ENCODE measurements at regions not wholly inside any gene's neighbourhood (a gene's known extent, or its start where the extent isn't known, plus 50 kb on each side); places are given as distances from the start of the nearest gene placed in this dataset.
"Not testable (repeated sequence)": the region's sequence is repeated elsewhere in the genome, so short reads cannot be mapped to it uniquely, and the experiment has no call there.

DNA sequence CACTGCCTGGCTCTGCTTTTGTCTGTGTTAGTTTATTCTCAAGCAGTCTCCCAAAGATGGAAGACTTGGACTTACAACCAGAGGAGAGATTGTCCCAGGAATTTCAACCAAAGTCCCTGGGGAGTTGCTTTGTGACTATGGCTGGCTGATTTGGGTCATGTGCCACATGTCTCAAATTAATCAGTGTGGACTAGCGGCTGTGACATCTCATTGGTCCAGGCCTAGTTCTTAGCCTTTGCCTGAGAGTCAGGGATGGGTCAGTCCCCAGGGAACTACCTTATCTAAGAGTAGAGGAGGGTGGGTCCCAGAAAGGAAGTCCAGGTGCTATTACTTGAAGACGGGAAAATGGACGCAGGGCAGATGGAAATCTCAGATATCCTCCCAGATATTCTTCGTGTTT is 217.1 kb downstream of the ACKR3 start:
- Histone ChIP-seq H3K36me3 (replicated peaks) (no peaks in the 10 kb centered on the region), H3K9me3 (no peaks in the 10 kb centered on the region), H3K27me3 (ENCODE audit: low read depth) (no peaks in the 10 kb centered on the region), H3K4me3 (no peak overlapping the region), H3K4me1 (no peaks in the 10 kb centered on the region)
- in situ Hi-C loops (cut with MboI; ENCODE audit: low sequenced_read_pairs), result no loop called here
- DNase-seq (ENCODE audit: low spot score in 2 of 2), result no peak

DNA sequence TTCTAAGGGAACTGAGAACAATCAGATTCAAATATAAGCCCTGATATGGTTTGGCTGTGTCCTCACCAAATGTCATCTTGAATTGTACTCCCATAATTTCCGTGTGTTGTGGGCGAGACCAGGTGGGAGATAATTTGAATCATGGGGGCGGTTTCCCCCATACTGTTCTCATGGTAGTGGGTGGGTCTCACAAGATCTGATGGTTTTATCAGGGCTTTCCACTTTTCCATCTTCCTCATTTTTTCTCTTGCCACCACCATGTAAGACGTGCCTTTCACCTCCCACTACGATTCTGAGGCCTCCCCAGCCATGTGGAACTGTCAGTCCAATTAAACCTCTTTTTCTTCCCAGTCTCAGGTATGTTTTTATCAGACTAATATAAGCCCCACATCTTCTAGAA is 217.8 kb downstream of the ACKR3 start:
- H3K4me3 ChIP-seq; H3K4me1 ChIP-seq; H3K27me3 ChIP-seq (ENCODE audit: low read depth); H3K36me3 ChIP-seq (replicated peaks); DNase-seq (ENCODE audit: low spot score in 2 of 2); H3K9me3 ChIP-seq; in situ Hi-C loops (cut with MboI; ENCODE audit: low sequenced_read_pairs): not testable (repeated sequence)

DNA sequence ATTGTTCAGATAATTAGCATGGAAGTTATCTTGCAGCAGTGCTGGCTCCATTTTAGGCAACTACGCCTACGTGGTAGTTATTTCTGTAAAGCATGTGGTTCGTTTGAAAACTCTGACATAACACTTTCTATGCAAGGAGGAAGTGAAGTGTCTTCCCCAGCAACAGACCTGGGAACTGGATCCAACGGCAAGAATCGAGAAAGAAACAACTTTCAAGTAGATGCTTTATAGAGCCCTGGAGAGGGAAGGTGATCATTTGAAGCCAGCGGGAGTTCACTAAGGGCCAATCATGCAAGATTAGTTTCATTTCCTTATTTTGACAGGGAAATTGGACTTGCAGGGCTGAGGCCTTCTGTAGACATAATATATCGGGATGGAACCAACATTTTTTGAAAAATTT is 218.3 kb downstream of the ACKR3 start:
- H3K4me1 ChIP-seq, result no peaks in the 10 kb centered on the region
- H3K27me3 ChIP-seq (ENCODE audit: low read depth), result no peaks in the 10 kb centered on the region
- H3K36me3 ChIP-seq (replicated peaks), result no peaks in the 10 kb centered on the region
- H3K9me3 ChIP-seq, result no peaks in the 10 kb centered on the region
- H3K4me3 ChIP-seq, result no peak overlapping the region
- no peak for DNase-seq (ENCODE audit: low spot score in 2 of 2)
- in situ Hi-C loops (cut with MboI; ENCODE audit: low sequenced_read_pairs), result no loop called here

DNA sequence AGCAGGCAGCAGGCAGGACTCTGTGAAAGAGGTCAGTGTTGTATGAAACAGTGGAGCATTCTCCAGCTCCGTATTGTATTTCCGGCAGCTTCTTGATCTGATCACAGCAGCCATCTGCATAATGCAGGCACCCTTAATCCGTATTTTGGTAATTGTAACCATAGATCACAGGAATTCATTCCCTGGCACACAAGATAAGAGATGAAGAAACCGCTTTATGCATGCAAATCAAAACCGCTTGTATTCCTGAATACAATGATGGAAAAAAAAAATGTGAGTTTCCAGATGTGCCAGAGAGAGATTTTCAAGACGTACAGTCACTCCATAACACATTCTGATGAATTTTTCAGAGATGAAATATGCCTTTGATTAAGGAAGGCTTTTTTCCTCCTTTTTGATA is 221.3 kb downstream of the ACKR3 start:
- H3K27me3 ChIP-seq (ENCODE audit: low read depth), result no peaks in the 10 kb centered on the region
- in situ Hi-C loops (cut with MboI; ENCODE audit: low sequenced_read_pairs), result no loop called here
- no peak for DNase-seq (ENCODE audit: low spot score in 2 of 2)

DNA sequence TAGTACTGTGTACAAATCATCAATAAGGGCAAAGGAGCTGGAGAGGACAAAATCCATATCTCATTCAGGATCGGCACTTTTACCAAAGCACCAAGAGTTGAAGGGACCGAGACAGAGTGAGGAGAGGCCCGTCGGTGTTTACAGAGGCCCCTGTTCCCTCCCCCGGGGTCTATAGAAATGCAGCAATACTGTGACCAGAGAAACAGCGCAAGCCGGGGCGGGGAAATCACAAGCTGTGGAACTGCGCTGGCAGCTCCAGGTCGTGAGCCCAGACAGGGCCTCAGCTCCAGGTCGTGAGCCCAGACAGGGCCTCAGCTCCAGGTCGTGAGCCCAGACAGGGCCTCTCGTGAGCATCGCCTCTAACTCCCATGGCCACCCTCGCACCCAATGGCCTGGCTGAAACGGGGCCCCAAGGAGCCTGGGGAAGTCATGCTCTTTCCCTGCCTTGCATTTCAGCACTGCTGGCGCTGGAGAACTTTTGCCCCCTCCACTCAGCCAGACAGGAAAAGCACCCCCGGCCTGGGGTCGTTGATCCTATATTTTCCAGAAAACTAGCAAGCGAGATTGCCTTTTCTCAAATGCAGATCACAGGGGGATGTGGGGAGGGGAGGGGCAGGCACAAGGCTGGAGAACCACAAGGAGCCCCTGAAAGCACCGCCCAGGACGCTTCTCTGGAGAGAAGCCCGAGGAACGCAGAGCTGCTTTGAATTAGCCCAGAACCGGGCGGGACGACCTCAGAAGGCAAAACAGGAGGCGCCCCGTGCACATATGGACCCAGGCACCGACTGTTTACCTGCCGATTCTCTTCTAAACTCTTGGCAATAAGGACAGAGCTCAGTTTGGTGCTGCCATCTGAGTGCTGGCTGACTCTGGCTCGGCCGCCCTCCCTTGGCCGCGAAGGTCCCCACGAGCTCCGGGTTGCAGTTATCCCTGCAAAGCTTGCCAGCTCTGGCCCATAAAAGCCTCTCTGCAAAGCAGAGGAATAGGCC is 223.7 kb downstream of the ACKR3 start:
- Histone ChIP-seq H3K4me1 (no peaks in the 10 kb centered on the region), H3K9me3 (no peaks in the 10 kb centered on the region), H3K36me3 (replicated peaks) (no peaks in the 10 kb centered on the region), H3K4me3 (no peak overlapping the region), H3K27me3 (ENCODE audit: low read depth) (no peaks in the 10 kb centered on the region)
- in situ Hi-C loops (cut with MboI; ENCODE audit: low sequenced_read_pairs), result no loop called here
- no peak for DNase-seq (ENCODE audit: low spot score in 2 of 2)

More for the DNA sequence above, 221.3 kb downstream of the ACKR3 start:
- H3K36me3 ChIP-seq (replicated peaks), result no peaks in the 10 kb centered on the region
- H3K9me3 ChIP-seq, result no peaks in the 10 kb centered on the region
- no peaks in the 10 kb centered on the region for H3K4me1 ChIP-seq
- H3K4me3 ChIP-seq, result no peak overlapping the region

DNA sequence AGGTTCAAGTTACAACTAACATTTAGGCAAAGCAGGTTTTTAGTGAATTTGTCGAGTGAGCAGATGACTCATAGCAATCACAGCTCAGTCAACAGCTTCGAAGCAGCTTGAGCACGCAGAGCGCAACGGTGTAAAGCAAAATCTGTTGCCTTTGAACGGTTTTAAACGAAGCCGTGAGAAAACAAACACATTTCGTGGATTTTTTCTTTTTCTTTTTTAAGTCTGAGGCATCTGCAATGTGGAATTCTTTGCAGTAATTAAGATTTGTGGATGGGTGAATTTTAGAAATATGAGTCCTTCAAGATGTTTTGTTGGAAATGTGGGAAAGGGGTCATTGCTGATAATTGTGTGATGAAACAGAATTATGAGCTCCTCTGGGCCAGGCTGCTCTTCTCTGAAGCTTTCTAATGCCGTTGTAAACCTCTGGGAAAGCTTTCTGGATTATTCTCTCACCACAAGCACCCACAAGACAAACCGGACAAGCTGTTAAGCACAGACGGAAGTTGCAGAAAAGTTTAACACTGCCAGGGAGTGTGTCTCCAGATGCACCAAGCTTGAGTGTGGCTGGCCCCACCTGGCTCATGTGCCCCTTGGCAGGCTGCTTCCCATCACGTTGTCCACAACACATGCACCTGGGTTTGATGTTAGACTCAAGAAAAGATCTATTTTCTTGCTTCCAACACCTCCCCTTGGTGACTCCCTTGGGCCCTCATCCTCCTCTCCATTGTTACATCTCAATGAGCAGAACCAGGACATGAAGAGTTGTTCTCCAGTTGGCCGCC is 224.7 kb downstream of the ACKR3 start:
- in situ Hi-C loops (cut with MboI; ENCODE audit: low sequenced_read_pairs), result no loop called here
- no peaks in the 10 kb centered on the region for H3K27me3 ChIP-seq (ENCODE audit: low read depth)
- no peaks in the 10 kb centered on the region for H3K4me1 ChIP-seq
- H3K36me3 ChIP-seq (replicated peaks), result no peaks in the 10 kb centered on the region
- no peak overlapping the region for H3K4me3 ChIP-seq
- no peak for DNase-seq (ENCODE audit: low spot score in 2 of 2)
- no peaks in the 10 kb centered on the region for H3K9me3 ChIP-seq

DNA sequence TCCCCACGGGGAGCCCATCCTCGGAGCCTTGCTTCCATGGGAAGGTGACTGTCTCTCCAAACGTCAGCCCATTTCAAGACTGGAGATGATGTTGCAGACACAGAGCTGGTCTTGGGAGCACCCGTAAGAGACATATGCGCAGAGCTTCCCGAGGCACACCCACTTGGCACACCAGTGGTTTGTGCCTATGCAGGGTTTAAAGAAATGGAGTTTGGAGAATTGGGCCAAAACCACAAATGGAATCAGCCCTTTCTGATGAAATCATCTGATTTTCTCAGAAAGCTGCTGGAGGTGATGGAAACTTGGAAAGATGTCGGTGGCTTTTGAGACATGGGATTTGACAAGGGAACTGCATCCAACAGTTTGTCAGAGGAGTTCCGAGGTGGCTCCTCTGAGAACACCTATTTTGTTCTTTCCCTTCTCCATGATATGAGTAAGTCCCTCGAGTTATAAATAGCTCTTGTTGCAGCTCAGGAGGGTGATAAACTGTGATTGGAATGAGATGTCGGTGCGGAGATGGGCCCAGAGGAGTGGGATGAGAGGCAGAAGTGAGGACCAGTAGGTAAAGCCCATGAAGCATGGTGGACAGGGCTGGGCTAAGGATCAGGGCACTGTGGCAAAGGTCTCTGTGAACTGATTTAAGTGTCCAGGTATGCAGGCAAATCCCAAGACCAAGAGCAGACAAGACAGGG is 225.7 kb downstream of the ACKR3 start:
- Histone ChIP-seq H3K36me3 (replicated peaks) (no peaks in the 10 kb centered on the region), H3K9me3 (no peaks in the 10 kb centered on the region), H3K4me3 (no peak overlapping the region), H3K4me1 (no peaks in the 10 kb centered on the region), H3K27me3 (ENCODE audit: low read depth) (no peaks in the 10 kb centered on the region)
- in situ Hi-C loops (cut with MboI; ENCODE audit: low sequenced_read_pairs), result no loop called here
- DNase-seq (ENCODE audit: low spot score in 2 of 2), result no peak

DNA sequence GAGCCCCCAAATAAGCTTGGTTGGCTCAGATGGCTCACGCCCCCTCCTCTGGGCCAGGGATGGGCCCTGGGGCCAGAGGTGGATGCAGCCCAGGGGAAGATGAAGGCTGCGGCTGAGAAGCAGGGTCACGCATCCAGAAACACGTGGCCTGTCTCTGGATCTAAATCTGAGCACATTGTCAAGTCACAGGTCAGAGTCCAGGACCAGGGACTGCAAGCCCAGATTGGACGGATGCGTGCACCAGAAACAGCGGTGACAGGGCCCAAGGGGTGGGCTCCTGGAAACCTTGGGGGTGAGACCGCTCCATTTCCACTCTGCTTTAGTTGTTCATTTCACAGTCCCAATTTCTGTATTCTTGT is 226.2 kb downstream of the ACKR3 start:
- no peak for DNase-seq (ENCODE audit: low spot score in 2 of 2)
- Histone ChIP-seq H3K9me3 (no peaks in the 10 kb centered on the region), H3K27me3 (ENCODE audit: low read depth) (no peaks in the 10 kb centered on the region), H3K4me1 (no peaks in the 10 kb centered on the region), H3K4me3 (no peak overlapping the region), H3K36me3 (replicated peaks) (no peaks in the 10 kb centered on the region)
- in situ Hi-C loops (cut with MboI; ENCODE audit: low sequenced_read_pairs), result no loop called here

DNA sequence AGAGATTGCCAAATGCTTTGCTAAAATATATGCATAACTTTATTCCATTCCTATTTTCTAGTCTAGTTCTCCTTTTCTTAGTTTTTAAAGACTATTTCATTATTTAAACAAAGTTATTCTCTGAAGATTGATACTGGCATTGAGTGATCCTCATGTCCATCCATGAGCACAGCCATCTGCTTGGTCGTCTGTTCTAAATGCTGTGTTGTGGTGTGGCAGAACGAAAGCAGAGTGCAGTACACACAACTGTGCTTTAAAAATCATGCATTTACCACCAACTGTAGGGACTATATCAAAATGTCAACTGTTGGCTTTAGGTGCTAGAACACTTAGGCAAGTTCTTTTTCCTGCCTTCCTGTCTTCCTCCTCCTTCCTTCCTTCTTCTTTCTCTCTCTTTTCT is 226.6 kb downstream of the ACKR3 start:
- DNase-seq (ENCODE audit: low spot score in 2 of 2), result no peak
- in situ Hi-C loops (cut with MboI; ENCODE audit: low sequenced_read_pairs), result no loop called here
- H3K9me3 ChIP-seq, result no peaks in the 10 kb centered on the region
- no peak overlapping the region for H3K4me3 ChIP-seq
- no peaks in the 10 kb centered on the region for H3K4me1 ChIP-seq
- no peaks in the 10 kb centered on the region for H3K27me3 ChIP-seq (ENCODE audit: low read depth)
- no peaks in the 10 kb centered on the region for H3K36me3 ChIP-seq (replicated peaks)

DNA sequence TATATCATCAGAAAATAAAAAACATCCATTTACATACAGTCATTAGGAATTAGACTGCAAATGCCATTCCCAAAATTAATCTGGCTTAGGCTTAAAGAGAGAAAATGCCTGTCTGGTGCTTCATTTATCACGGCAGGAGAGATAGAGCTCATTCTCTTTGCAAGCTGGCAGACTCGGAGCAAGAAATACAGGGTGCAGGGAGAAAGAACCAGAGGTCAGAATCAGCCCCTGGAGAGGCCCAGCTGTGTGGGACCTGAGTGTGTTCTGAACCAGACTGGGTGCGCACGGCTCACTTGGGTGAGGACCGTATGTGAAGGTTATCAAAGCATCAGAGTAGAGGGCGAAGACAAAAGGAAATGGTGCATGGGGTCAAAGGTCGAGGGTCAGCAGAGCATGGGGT is 227.8 kb downstream of the ACKR3 start:
- Histone ChIP-seq H3K36me3 (replicated peaks) (no peaks in the 10 kb centered on the region), H3K9me3 (no peaks in the 10 kb centered on the region), H3K27me3 (ENCODE audit: low read depth) (no peaks in the 10 kb centered on the region), H3K4me3 (no peak overlapping the region), H3K4me1 (no peaks in the 10 kb centered on the region)
- in situ Hi-C loops (cut with MboI; ENCODE audit: low sequenced_read_pairs), result no loop called here
- DNase-seq (ENCODE audit: low spot score in 2 of 2), result no peak

DNA sequence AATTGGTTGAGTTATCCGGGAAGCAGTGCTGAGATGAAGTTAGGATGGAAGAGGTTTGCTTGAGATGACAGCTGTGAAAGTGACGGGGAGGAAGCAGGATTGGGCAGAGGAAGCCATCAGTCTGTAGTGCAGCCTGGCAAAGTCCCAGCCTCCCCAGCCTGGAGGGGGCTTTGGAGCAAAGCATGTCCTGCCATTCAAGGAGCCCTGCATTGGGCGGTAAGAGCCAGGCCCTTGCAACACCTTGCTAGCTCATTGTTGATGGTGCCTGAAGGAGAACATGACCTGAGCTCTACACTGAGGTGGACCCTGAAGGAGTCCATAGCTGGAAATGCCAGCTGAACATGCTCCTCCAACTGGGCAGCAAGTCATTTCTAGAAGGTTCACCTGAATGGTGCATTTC is 228.9 kb downstream of the ACKR3 start:
- no peaks in the 10 kb centered on the region for H3K9me3 ChIP-seq
- in situ Hi-C loops (cut with MboI; ENCODE audit: low sequenced_read_pairs), result no loop called here
- DNase-seq (ENCODE audit: low spot score in 2 of 2), result no peak
- H3K4me1 ChIP-seq, result no peaks in the 10 kb centered on the region
- no peaks in the 10 kb centered on the region for H3K27me3 ChIP-seq (ENCODE audit: low read depth)
- H3K4me3 ChIP-seq, result no peak overlapping the region
- no peaks in the 10 kb centered on the region for H3K36me3 ChIP-seq (replicated peaks)

DNA sequence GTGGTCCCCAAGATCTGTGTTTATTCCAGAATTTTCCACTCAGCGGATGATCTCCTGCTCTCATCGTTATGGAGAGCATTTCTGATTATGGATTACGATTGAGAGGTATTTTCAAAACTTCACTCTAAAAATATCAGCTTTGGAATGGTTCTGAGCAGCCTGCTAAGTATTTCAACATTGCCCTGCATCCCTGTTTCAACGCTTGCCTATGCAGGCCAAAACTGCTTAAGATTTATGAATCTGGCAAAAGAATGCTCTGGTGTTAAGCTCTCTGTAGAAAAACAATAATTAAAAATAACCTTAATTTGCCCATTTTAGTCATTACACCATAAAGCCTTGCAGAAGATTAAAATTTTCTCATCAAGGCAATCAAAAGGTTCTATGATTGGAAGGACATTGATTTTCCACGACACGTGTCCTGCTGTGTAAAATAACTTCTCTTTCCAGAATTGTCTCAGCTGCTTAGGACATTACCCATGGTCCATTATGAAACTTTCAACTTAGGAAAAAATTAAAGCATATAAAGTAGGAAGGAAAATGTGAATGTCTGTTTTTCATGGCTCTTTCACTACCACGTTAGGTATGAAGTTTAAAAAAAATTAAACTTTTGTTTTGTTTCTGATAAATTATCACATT is 229.9 kb downstream of the ACKR3 start:
- DNase-seq (ENCODE audit: low spot score in 2 of 2), result no peak
- in situ Hi-C loops (cut with MboI; ENCODE audit: low sequenced_read_pairs), result no loop called here

DNA sequence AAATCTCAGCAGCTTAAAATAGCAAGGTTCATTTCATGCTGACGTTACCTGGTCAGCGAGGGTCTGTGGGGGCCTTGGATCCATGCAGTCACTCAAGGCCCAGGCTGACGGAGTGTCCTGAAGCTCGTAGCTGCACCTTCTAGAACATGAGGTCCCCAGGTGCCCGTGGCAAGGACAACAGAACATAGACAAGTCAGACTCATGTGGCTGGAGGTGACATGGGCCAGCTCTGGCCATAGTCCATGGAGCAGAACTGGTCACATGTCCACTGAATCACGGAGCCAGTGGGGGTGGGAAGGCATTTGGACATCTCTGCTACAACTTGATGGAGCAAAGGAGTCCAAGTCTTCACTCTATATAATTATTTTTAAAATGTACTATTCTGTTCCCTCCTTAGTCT is 233.2 kb downstream of the ACKR3 start:
- in situ Hi-C loops (cut with MboI; ENCODE audit: low sequenced_read_pairs), result no loop called here
- Histone ChIP-seq H3K9me3 (no peaks in the 10 kb centered on the region), H3K27me3 (ENCODE audit: low read depth) (no peaks in the 10 kb centered on the region), H3K4me3 (no peak overlapping the region), H3K4me1 (no peaks in the 10 kb centered on the region), H3K36me3 (replicated peaks) (no peaks in the 10 kb centered on the region)
- no peak for DNase-seq (ENCODE audit: low spot score in 2 of 2)

More for the DNA sequence above, 229.9 kb downstream of the ACKR3 start:
- Histone ChIP-seq H3K4me3 (no peak overlapping the region), H3K36me3 (replicated peaks) (no peaks in the 10 kb centered on the region), H3K4me1 (no peaks in the 10 kb centered on the region), H3K9me3 (no peaks in the 10 kb centered on the region), H3K27me3 (ENCODE audit: low read depth) (no peaks in the 10 kb centered on the region)

Measured in HAP-1 (cell line).